HG03457 (cell line): ENCODE measurements at regions not wholly inside any gene's neighbourhood (a gene's known extent, or its start where the extent isn't known, plus 50 kb on each side); places are given as distances from the start of the nearest gene placed in this dataset.
"Not testable (repeated sequence)": the region's sequence is repeated elsewhere in the genome, so short reads cannot be mapped to it uniquely, and the experiment has no call there.

Experiments
- ATAC-seq: cut with Tn5 transposase; IDR thresholded peaks from one replicate; pipeline ENCODE4 v1.9.1; 2021; ENCODE audit warnings: moderate number of reproducible peaks; ENCODE audit not compliant: unreplicated experiment

DNA sequence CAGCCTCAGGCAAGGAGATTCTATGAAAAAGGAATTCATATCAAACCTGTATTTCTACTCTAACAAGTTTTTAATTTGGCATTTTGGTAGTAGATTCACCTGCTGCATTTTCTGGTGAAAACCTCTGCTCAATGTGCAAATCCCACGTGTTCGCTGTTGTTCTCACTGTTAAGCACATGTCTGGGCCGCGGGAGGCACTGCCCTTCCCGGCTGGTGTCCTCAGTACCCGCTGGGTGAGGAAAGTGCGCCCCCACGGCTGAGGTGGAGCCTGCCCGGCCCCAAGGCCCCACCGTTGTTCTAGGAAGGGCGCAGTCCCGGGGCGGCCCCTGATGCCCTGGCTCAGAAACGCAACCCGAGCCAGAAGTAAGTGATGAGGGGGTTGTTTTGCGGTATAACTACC lies 193.4 kb upstream of the VWC2 start:
- no peak for ATAC-seq

DNA sequence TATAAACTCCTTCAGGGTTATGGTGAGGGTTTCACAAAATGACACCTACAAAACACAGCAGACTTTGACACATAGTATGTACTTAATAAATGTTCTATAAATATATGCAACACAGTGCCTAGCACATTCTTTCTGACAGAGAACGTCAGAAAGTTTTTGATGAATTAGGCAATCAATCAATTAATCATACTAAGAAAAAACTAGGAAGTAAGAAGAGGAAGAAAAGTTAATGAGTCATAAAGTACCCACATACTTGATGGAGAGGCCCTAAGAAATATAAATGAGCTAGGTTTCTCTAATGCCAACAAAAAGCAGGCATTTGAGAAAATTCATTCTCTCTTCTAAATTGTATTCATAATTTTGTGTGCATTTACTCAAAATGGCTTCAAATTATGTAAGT lies 192.7 kb upstream of the VWC2 start:
- no peak for ATAC-seq

DNA sequence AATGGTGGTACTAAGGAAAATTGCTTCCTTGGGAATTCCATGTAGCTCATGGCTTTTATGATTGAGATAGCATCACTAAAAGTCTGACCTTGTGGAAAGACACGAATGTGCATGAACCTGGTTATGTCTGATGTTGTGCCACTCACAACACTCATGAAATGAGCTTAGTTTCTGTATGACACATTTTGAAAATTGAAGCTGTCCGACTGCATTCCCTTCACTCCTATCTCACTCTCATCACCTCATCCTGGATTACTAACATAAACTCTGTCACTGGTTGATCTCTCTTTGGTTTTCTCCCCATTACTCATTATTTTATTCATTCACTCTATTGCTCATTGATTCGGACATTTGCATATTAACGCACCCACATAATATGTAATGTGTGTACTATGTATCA lies 190.0 kb upstream of the VWC2 start:
- no peak for ATAC-seq

DNA sequence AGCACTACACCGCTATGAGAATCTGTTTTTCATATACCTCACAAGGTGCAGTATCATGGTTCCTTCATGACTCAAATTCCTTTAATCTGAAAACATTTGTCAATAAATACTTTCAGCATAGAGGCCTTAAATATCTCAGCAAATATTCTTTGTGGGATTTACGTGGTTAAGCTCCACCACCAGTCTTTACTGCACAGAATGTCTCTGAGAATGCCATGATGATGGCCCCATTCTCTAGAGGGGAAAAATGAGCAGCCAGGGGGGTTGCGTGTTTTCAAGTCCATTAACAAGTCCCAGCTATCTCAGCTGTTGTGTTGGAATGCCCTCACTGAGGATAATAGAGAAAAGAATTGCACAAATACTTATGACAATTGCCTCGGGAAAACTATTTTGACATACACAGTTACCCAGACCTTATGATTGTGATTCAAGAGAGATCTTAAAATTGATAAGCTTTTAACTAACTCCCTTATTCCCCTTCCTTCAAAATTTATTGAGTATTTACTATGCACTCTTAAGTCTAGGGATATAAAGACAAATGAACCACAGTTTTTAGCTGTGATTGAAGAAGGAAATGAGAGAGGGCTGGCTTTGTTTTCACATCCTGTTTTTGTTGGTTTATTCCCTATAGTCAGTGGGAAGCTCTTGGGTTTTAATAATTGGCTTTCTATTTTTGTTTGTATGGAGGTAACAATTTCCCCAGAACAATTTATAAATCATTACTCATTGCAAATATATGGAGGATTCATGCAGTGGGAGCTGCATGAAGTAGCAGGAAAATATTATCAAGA lies 176.5 kb upstream of the VWC2 start:
- no peak for ATAC-seq

DNA sequence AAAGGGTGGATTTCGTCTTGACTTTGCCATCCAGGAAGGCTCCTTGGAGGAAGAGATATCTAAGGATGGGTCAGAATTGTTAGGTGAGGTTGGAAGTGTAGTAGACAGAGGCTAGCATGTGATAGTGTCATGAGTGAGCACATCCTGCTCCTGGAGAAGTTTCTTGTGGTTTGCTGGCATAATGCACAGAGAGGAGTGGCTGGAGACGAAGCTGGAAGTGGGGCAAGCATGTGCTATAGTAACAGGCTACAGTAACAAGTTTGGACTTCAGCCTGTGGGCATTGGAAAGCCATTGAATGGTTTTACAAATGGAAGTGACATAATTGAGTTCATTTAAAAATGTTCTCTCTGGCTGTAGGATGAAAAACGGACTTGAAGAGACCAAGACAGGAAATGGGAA lies 175.6 kb upstream of the VWC2 start:
- ATAC-seq = no peak

DNA sequence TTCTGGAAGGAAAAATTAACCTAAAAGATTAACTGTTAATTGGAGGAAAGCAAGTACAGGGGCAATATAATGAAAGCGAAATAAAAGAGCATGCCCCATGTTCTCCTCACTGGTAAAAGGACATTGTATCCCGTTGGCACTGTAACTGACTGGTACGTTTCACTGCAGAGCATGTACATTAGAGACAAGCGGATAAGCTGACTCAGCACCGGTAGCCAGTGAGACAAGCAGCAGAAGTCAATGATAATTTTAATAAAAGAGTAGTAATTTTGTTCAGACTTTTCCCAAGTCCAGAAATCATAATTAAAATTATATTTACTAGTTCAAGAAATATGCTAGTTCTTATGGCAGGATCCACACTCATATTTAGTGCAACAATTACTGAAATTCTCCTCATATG lies 161.5 kb upstream of the VWC2 start:
- no peak for ATAC-seq

DNA sequence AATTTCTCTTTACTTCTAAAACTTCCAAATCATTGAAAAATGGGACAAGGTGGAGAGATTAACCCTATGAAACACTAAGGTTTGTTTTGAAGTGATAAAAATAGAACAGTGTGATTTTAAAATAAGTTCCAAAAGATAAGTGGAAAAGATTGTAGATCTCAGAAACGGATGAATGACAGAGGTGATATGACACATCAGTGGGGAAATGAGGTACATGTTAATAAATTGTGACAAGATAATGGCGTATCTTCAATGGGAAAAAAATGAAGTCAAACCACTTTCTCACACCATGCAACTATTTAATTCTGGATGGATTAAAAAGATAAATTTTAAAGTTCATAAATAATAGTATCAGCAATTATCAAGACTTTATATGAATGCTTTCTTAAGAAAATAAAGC lies 159.7 kb upstream of the VWC2 start:
- ATAC-seq = no peak

DNA sequence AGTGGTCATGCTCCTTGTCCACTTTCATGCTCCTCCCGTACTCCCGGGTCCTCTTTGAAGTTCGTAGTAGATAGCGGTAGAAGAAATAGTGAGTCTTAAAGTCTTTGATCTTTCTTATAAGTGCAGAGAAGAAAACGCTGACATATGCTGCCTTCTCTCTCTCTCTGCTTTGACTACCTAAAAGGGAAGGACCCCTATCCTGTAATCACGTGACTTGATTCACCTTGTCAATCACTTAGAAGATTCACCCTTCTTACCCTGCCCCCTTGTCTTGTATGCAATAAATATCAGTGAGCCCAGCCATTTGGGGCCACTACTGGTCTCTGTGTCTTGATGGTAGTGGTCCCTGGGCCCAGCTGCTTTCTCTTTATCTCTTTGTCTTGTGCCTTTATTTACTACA lies 158.5 kb upstream of the VWC2 start:
- ATAC-seq = not testable (repeated sequence)

DNA sequence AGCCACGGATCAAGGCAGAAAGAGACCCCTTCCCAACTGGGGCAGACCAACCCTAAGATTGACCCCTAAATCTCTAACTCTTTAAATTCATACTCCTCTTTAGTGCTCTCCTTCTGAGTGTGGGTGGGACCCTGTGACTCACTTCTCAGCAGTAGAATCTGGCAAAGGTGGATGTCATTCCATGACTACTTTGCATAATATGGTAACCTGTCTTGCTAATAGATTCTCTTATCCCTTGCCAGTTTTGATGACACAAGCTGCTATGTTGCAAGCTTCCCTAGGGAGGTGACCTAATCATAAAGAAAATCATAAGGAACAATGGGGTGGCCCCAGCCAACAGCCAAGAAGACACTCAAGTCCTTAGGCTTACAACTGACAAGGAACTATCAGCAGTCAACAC lies 155.4 kb upstream of the VWC2 start:
- no peak for ATAC-seq

DNA sequence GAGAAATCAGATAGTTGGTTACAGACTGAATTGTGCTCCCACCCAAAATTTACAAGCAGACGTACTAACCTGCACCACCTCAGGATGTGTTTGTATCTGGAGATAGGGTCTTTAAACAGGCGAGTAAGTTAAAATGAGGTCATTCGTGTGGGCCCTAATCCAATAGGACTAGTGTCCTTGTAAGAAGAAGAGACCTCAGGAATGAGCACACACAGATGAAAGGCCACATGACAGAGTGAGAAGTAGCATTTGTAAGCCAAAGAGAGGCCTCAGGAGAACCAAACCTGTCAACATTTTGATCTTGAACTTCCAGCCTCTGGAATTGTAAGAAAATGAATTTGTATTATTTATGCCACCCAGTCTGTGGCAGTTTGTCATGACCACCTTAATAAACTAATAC lies 149.5 kb upstream of the VWC2 start:
- ATAC-seq = no peak

DNA sequence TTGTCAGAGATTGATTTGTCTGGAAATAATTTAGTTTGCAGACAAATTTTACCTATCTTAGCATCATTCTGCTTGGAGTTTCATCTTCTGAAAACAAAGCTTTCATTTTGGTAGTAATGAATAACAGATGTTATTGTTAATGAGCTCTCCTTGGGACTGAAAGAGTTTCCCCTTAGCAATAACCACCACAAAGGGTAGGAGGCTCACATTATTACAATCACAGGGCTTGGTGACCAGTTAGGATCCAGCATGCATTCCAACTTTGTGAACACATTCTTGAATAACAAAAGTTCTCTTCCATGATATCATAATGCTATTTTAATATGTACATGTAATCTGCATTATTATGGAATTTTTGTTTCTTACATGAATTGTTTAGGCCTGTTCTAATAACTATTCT lies 148.8 kb upstream of the VWC2 start:
- ATAC-seq = no peak

DNA sequence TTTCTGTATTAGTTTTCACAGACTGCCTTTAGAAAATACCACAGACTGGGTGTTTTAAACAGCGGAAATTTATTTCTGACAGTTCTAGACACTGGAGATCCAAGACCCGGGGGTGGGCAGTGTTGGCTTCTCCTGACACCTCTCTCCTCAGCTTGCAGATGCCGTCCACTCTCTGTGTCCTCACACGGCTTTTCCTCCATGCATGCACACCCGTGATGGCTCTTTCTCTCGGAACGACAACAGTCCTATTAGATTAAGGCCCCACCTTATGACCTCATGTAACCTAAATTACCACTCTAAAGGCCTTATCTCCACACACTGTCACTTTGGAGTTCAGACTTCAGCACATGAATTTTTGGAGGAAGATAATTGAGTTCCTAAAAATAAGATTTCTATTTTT lies 142.9 kb upstream of the VWC2 start:
- ATAC-seq = no peak

DNA sequence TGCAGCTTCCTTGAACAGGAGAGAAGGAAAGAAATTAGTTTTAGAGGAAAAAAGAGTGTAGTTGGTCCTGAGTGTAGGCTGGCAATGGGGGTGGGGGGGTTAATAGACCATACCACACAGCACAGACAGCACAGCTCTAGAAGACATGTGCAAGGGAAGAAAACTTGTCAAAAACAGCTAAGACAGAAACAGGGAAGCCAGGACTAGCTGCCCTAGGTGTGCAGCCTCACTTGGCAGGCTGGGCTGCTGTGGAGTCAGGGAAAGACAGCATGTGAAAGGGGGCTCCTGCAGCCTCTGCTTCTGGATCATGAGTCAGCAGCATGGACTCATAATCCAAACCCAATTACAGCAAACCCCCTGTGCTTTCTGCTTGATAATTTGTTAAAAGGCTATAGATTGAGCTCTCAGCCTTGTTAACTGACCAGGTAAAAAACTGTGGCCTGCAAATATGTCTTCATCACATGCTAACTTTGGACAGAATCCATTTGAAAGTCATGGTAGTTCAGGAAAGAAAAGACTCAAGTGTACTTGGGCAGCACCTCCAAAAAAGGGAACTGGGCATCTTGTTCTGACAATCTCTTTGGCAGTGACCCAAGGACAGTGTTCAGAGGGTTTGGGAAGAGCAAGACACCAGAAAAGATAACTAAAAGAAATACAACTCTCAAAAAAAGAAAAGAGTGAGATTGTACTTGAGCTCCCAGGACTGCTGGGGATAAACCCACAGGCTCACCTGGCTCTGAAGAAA lies 142.2 kb upstream of the VWC2 start:
- no peak for ATAC-seq

DNA sequence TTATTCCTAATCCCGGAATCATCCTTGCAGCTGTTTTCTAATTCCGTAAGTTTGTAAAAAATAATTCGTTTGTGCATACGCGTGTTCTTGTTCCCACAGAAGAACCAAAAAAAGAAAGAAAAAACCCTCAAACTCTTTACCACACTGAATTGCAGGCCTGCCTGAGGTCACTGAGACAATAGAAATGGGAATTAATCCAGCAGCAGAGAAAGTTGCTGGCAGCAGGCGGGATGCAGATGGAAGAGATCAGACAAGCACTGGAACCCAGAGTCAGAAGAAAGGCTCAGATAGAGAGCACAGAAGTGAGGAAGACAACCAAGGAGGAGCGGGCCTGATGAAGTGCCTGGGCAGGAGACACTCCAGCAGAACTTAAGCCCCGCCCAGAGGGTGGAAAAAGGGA lies 141.5 kb upstream of the VWC2 start:
- no peak for ATAC-seq

DNA sequence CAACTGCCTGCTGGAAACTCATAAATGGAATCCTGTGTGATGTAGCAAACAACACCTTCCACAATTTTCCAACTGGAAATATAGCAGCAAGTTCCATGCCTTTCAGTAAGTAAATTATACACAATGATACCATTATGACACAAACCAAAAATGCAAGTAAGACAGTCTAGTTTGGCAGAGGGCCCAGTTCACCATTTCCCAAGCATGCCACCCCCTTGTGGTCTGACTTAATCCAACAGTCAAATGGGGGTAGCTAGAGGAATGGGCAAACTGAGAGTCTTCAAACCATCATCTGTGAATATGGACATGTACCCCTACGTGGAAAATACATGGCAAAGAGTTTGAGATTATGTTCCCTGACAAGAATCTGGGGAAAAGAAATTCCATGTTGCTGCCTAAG lies 137.6 kb upstream of the VWC2 start:
- ATAC-seq = no peak

DNA sequence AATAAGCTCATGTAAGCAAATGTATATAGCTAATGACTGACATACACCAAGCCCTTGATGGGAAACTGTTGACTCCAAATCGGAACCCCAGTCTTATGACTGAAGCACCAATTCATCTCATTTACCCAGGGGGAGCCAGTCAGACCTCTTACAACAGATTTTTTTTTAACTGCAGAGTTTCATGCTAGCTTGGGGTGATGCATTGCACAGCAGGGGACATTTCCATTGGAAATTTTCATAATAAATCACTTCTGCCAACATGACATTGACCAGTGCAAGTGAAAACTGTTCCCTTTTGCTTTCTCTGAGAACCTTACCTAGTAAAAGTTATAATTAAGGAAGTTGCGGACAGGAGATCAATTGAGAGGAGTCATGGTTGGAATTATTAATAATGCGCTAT lies 137.0 kb upstream of the VWC2 start:
- no peak for ATAC-seq

DNA sequence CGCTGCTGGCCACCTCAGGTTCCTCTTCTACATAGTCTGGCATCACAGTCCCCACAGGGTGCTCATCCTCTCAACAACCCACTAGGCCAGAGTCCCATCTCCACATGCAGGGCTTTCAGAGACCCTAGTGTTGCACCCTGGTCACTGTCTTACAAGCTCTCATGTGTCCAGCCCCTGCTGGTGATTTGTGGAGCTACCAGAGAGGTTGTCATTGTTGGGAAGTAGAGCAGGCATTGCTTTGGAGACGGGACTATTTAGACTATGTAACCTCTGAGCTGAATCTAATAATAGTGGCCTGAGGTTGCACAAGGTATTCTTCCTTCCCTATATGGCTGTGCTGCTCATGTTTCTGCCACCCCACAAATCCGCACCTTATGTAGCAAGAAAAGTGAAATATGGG lies 135.3 kb upstream of the VWC2 start:
- no peak for ATAC-seq

DNA sequence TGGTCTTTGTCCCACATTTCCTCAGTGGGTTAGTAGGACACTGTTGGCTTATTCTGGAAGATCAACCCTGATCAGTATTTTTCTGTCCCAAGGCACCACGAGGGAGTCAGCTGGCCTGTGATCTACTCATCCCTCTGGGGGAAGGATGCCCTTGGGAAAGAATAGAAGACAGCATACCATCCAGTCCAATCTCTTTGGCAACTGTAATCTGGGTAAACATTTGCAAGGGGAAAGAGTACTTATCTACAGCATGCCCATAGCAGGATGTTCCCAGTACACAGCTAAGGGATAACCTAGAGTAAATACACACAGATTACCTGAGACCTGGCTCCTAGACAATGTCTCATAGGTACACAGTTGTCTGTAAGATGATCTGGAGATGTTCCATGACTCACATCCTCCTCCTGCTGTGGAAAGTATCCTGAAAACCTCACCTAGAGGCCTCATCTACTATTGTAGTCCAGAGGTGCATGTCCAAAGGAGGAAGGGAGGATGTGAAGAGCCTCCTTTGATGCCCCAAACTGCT lies 134.3 kb upstream of the VWC2 start:
- ATAC-seq = no peak

DNA sequence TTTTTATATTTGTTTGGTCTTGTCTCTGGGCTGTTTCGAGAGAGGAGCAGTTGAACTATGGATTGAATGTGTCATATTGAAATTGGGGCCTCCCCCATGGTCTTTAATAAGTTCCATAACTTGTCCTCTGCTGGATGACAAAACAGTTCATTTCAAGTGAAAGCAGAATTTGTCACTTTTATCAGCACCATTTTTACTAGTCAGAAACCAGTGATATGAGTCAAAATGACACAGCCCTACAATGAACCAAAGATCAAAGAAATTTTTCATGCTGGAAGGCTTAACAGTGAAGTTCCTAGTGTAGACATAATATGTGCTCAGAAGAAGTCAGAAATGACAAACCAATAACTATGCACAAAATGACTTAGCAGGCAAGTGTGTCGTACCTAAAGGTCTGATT lies 133.6 kb upstream of the VWC2 start:
- ATAC-seq = no peak

DNA sequence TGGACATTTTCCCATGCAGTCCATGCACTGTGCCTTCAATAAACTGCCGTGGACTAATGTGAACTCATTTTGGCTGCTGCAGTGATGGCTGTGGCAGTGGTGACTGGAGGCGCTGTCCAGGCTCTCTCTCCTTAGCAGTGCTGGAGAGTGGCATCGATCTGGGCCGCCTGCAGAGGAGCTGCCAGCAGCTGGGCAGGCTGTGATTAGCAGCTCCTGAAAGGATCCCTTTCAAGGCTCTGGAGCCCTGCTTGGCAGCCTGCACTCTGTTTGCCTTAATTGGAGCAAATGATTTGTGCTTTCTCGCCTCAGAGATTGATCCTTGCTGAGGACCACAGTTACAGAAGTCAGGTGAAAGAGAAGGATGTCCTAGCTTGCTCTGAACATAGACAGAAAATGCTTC lies 130.1 kb upstream of the VWC2 start:
- no peak for ATAC-seq

DNA sequence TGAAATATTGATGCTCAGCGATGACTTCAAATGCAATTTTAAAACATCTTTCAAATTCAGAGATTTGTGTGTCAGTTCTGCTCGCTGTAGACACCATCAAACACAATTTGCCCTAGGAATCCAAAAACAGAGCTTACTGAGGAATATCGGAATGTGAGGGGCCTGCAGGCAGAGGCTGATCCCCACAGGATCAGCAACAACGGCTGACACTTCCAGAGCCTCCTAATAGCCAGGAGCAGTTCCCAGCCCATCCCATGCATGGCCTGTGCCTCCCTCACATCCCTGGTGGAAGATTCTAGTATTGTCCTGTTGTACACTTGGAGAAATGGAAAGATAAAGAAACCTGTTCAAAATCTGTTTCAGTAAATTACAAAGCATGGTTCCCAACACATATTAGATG lies 129.7 kb upstream of the VWC2 start:
- no peak for ATAC-seq

DNA sequence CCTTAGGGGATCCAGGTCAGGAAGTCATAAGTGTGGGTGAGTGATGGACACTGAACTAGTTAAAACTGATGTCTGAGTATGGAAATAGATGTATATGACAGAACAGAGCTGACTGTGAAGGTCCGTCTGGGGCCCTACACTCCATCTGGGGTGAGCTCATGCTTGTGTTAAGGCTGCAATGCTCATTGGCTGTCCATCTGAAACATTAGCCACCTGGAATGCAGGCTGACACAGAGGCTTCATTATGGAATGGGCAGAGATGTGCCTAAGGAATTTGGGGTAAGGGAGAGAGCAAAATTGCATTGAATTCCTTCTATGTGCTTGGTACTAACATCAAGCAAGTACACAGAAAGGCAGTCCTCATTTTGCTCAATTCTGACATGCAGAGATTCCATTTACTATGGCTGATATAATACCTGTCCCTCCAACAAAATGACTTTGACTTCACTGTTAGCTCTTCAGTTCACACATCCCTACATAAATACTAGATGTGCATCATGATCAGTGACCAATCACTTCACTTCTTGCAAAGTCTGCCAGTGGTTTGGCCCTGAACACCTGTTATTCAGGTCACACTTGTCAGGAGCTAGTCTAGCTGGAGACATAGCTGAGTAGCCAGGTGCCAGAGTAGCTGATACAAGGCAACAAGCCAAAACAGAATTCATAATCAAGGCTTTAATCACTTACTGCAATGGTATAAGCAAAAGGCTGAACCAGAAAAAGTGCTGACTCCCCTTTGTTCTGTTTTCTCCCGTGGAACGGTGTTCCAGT lies 128.9 kb upstream of the VWC2 start:
- no peak for ATAC-seq
